ENCODE measurements at regions not wholly inside any gene's neighbourhood (a gene's known extent, or its start where the extent isn't known, plus 50 kb on each side); places are given as distances from the start of the nearest gene placed in this dataset.

DNA sequence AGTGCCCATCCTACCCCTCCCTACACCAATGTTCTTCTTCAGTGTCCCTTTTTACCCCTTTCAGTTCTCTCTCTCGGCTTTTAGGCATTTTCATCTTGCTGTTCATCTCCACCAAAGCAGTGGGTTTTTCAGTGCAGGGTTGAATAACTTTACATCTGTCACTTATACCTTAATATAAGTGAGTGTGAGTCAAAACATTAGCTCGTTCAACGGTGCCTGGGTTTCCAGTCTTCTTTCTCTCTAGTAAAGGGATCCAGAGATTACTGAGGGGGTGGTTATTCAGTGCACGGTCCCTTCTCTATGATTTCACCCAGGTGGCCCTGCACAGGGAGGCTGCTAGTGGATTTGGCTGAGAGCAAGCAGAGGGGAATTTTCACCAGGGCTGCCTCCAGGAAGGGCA is 210.6 kb upstream of the CDH5 start:
- DNase-seq (ENCODE audit: low read depth in 2 of 3, low spot score in 2 of 3): no peak

DNA sequence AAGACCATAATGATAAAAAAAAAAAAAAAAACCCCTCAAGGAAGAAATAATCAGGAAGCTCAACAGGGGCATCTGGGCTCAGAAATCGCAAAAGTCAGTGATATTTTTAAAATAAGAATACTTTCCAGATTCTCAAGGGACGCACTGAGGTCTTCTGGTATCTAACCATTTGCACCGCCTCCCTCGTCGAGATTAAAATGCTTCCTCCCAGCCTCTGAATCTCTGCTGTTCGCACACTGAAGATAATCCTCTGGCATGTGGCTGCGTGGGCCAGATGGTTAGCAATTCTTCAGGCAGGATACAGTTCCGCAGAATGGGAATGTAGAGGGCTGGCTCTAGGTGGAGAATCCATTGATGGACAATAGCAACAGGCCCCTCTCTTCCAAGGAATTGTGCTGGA is 211.7 kb upstream of the CDH5 start:
- no peak for DNase-seq (ENCODE audit: low read depth in 2 of 3, low spot score in 2 of 3)

DNA sequence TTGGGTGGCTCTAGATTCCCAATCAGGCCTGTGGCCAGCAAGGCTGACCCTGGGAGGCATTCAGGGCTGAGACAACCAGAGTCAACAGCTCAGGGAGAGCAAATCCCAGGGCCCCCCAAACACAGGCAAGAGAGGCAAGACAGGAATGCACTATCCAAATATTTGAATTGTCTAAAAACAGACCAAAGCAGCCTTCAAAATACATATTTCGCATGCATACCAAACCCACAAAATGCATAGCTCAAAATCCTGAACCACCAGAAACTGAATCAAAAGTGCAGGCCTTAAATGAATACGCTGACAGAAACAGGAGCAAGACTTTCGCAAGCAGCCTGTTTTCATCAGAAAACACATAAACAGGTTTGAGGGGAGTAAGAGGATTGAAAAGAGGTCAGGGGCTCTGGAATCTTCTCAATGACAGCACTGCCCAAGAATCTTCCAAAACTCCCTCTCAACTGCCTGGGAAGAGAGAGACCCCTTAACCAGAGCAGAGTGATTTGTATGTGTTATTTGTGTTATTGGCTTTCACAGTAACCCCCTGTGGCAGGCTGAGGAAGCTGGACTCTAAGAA is 213.6 kb upstream of the CDH5 start:
- DNase-seq (ENCODE audit: low read depth in 2 of 3, low spot score in 2 of 3): no peak

DNA sequence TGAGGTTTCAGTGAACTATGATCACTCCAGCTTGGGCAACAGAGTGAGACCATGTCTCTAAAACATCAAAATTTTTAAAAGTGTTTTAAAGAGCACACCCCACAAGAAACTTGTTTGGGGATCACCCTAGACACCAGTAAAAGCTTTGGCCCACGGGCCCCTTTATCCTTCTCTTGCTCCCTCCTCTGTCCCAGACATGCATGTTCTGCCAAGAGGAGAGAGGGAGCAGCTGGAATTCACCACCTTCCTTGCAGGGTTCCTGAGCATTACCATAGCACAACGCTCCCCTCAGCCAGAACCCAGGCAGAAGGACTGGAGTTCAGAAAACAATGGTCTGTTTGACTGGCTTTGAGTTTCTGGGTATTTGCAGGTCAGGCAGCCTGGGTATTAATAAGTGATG is 214.3 kb upstream of the CDH5 start:
- no peak for DNase-seq (ENCODE audit: low read depth in 2 of 3, low spot score in 2 of 3)

DNA sequence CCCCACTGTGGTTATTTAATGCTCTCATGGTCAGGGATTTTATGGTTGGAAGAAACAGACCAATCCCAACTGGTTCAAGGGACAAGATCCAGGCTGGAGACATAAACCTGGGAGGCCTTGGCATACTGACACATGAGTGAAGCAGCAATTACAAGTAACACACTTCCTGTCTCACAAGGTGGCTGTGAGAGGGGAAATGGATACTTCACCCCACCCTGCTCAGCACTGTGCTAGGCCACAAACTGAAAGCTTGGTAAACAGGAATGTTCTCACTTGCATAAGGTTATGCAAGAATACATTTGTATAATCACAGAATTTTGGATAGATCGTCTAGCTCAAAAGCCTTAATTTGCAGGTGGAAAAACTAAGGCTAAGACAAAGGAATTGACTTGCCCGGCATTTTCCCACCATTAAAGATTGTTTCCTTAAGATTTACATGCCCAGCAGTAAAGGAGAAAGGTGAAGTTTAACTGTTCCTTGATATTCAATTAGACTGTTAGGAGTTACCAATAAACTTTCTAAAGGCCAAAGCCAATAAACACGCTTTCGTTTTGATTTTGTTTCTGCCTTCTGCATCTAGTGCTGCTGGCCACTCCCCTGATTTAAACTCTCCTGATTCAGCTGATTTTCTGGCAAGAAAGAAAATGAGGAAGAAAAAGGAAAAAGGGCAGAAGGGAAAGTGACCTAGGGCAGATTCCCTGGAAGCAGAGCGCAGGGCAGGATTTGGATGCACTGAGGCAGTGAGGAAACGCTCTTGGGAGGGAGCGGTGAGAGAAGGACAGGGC is 215.6 kb upstream of the CDH5 start:
- peak in 2 of 3 donors; percentile 22 to 66 for DNase-seq (ENCODE audit: low read depth in 2 of 3, low spot score in 2 of 3)

DNA sequence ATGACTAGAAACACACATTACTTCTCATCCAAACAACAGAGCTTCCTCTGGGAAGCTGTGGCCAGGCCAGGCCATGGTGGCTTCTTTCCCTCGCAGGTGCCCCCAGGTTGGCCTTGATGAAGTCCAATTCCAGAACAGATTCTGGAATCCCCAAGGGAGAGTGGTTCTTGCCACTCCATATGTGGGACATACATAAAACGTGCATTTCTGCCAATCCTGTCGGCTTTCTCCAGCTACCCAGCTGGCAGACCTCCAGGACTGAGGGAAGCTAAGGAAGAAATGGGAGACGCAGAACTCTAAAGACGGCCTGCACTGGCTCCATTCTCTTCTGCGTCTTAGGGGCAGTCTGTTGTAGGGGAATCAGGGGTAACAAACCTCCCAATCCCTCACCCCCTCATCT is 219.2 kb upstream of the CDH5 start:
- no peak for DNase-seq (ENCODE audit: low read depth in 2 of 3, low spot score in 2 of 3)

DNA sequence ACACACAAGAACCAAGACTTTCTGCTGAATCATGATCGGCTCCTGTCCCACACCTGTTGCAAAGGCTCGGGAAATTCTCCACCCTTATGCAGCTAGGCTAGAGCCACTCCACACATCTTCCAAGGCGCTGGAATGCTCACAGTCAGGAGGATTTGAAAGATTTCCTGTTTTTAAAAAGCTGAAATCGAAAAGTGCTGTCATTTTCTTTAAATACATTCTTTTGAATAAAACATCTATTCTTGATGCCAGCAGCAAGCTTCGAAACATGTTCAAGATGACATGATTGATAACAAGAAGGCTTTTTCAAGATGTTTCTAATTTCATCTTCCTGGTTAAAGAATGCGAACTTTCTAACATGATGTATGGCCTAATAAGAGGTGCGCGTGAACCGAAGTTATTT is 219.7 kb upstream of the CDH5 start:
- DNase-seq (ENCODE audit: low read depth in 2 of 3, low spot score in 2 of 3): no peak

DNA sequence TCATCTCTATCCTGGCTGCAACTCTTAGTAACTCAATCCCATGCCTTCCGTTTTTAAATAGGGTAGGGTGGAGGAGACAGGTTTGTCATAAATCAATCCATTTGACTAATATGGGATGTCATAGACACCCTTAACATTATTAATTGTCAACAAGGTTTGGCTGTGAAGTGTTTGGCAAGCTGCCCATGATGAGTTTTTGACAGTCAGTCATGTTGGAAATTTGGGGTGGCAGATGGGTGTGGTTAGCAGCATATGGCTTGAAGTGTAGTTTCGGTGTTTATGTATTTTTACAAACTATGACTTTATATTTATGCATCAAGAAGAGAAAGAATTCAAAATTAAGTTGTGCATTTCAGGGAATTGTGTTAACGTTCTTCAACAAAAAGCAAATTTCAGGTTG is 221.8 kb upstream of the CDH5 start:
- DNase-seq (ENCODE audit: low read depth in 2 of 3, low spot score in 2 of 3): no peak

DNA sequence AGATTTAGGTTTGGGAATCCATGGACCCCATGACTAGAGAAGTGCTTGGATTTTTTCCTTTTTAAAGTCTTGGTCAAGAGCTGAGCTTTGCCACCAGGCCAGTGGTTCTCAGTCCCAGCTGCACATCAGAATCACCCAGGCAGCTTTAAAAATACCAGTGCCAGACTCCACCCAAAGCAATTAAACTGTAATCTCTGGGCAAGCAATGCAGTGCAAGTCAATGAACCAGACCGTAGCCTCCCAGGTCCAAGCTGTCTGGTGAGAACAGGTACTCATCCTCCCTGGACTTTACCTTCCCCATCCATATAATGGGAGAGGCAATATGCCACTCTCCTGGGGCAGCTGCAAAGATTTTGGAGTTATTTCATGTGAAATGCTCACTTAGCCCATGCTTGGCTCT is 223.1 kb upstream of the CDH5 start:
- DNase-seq (ENCODE audit: low read depth in 2 of 3, low spot score in 2 of 3): no peak

DNA sequence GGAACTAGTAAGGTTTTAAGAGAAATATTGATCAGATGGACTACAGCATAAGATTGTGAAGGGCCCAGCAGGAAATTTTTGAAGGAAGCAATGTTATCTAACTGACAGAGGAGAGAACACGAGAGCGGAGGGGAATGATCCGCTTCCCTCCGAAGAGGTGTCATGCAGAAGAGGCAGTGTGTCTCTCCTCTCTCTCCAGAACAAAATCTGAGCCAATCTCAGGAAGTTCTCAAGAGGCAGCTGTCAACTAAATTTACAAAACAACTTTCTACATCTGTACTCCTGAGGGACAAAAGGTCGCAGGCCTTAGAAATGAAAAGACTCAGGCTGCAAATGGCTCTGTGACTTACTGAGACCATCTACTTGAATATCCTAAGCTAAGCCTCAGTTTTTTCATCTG is 224.6 kb upstream of the CDH5 start:
- DNase-seq (ENCODE audit: low read depth in 2 of 3, low spot score in 2 of 3): no peak

DNA sequence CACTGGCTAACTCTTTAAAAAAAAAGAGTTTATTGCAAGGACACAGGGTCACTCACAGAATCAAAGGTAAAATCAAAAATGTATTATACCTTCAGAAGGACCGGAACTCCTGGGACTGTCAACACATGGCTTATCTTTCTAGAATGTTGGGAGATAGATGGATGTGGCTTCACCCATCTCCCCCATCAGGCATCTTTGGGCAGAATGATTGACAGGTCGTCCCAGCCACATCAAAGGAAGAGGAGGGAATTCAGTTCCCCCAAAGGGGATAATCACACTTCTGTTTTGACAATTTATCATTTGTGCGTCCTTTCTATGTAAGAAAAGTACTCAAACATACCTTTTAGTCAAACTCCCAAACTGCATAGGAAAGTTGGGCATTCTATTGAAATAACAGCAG is 228.6 kb upstream of the CDH5 start:
- DNase-seq (ENCODE audit: low read depth in 2 of 3, low spot score in 2 of 3): no peak

DNA sequence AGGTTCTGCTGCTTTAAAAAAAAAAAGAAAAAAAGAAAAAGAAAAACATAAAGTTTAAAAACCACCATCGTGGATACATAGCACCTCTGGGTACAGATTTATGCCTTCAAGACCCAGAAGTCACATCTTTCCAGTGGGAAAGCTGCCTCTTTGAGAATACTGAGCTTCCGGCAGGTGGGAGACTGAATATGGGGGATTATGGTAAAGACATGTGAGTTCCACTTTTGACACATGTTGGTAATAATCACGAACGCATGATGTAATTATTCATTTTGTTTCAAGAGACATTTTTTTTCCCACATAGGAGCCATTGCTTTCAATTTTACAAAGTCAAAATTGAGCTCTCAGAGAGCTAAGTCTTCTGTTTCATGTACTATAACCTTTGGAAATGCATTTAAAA is 229.7 kb upstream of the CDH5 start:
- no peak for DNase-seq (ENCODE audit: low read depth in 2 of 3, low spot score in 2 of 3)

DNA sequence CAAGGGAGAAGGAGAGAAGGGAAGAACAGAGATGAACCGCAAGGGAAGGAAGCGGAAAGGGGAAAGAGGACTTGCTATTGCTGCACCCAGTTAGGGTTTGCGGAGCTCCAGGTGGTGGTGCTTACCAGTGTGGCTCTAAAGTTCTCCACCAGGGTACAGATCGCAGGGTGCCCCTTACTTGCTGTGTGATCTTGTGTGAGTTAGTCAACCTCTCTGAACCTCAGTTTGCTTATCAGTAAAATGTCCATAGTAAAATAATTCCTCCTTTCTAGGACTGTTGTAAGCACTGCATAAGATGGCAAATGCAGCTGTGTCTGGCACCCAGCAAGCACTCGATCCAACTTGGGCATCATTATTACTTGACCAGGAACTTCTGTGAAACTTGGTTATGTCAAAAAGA is 230.7 kb upstream of the CDH5 start:
- DNase-seq (ENCODE audit: low read depth in 2 of 3, low spot score in 2 of 3): no peak

DNA sequence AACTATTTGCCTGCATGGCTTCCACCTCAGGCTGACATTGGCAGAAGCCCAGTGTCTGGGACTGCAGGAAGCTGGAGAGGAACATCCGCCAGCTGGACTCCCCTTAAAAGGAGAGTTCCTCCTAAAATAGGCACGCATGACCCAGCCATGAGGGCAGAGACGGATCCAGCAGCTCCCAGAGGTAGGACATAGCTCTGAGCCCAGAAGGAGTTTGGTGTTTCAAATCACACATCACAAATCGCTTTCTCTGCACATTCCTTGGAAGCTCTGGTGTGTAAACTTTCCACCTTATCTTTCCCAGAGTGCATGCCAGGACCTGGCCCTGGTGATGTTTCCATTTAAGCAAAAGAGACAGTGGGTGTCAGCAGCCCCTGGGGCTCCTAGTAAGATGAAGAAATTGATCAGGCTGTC is 231.1 kb upstream of the CDH5 start:
- no peak for DNase-seq (ENCODE audit: low read depth in 2 of 3, low spot score in 2 of 3)

DNA sequence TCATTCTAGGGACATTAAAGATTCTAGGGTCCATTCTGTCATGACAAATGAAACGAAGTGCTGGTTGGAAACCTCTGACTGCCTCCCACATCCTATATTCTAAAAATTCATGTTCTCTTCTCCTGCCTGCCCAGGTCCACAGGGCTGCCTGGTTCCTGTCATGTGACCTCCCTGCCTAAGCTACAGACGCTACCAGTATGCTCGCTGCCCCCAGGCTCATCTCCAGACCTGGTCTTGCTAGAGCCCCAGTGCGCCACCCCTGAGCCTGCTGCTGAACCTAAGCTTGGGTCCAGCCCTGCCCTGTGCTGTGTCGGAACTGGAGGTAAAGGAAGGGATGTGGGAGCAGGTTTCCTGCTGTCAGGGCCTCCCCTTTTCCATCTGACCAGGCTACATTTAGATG is 231.6 kb upstream of the CDH5 start:
- no peak for DNase-seq (ENCODE audit: low read depth in 2 of 3, low spot score in 2 of 3)

DNA sequence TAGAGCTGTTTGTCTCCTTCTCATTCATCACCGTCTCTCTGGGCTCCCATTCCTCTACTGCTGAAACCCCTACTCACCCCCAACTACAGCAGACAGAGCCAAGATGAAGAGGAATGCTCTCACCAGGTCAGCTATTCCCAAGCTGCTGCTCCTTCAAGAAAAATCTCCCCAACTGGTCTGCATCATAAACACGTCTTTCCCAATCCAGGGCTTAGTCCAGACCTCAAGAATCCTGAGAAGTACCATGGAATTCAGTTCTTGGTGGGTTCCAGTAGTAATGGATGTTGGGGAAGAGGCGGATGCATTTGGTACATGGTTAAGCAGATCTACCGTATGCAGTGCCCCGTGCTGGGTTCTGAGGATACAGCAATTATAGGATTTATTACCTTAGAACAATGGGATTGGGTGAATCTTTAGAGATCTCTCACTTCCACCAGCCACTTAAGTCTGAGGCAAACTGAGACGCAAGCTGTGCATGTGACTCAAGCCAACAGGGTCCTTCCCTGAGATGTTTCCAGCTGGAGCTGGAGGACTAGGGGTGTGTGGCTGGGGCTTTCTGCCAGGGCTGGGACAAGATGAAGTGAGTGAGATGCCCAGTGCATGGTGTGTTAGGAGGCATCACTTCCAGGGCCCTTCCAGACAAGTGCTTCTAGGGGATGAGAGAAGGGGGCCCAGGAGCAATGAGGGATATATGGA is 232.7 kb upstream of the CDH5 start:
- DNase-seq (ENCODE audit: low read depth in 2 of 3, low spot score in 2 of 3): no peak

DNA sequence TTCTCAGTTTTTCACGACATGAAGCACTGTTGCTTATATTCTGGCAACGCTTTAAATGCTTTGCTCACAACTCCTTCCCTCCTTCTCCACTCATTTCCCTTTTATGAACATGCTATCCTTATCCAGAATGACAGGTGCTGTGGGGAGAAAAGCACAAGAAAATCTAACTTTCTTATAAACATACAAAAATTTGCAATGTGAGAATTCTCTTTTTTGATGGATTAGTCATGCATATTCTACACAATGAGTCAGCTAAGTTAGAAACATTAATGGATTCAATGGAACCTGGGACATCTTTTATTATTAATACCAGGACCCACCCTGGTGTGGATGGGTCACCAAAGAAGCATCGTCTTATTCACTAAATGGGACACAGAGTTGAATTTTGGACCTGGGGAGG is 234.6 kb upstream of the CDH5 start:
- DNase-seq (ENCODE audit: low read depth in 2 of 3, low spot score in 2 of 3): no peak

DNA sequence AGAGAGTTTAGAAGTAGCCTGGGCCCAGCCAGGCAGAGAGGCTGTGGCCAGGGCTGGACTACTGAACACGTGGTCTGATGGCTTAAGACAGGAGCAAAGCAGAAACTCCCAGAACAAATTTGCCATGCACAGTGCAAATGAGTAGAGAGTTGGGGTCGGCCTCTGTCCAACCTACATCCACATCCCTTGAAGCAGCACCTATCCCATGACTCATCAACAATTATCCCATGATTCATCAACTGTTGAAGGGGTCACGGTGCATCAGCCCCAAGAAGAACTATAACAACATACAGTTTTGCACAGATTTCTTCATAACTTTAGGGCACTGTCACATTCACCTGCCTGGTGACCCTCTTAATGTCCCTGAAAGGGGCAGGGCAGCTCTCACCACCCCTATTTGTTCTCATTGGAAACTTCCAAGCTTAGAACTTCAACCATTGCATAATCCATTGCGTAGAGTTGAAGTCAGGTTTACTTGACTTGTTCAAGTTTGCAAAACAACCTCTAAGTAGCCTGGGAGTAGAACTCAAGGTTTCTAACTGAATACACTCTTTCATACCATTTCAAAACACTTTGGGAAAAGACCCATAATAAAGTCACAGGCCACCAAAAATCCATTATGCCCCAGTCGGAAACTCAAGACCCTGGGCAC is 235.2 kb upstream of the CDH5 start:
- no peak for DNase-seq (ENCODE audit: low read depth in 2 of 3, low spot score in 2 of 3)

DNA sequence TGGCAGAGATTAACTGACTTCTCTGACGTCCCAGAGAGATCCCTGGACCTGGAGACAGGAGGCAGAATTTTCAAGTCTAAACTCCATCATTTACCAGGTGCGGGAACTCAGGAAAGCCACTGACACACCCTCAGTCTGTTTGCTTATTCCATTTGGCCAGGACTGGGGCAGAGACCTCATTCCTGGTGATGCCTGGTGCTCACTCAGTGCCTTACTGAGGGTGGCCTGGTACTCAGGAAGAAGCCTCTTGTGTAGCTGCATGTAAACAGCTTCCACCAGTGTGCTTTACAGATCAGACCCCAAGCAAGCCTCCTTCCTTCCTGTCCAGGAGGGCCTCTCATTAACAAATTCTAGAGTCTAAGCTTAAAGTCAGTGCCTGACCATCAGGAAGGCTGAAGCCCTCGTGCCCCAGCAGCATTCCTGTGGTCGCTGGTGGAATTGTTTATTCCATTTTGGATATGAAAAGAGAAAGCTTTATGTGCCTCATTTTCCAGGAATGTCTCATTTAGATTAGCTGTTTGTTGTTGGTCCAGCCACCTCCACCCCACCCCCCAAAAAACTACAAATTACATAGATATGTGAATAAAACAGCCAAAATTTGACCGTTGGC is 236.1 kb upstream of the CDH5 start:
- no peak for DNase-seq (ENCODE audit: low read depth in 2 of 3, low spot score in 2 of 3)

DNA sequence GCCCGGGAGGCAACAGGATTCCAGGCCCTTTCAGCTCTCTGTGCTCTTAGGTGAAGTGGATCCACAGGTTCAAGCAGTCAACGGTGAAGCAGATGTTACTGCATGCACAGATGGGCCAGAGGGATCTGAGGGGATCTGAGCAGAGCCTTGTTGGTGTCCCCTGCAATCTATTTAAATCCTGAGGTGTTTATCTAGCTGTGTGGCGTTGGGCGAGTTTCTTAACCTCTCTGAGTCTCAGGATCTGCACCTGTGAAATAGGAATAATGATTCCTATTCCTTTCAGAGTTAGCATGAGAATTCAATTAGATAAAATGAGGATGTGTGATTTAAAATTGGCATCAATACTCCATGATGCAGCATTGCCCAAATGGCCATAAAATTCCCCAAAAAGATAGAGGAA is 237.3 kb upstream of the CDH5 start:
- DNase-seq (ENCODE audit: low read depth in 2 of 3, low spot score in 2 of 3): no peak

DNA sequence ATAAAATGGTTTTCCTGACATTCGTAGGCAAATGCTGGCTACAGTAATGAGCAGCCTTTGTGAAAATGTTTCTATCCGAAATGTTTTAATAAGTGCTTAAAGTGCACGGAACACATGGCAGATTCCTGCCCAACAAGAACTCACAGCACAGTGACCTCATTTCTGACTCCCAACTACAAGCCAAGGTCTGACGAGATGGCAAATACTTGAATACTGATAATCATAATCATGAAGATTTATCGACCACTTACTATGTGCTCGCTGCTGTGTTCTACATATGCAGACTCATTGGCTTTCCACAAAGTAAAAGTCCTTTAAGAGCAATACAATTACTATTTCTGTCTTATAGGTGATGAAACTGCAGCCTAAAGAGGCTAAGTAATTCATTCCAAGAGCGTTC is 238.1 kb upstream of the CDH5 start:
- no peak for DNase-seq (ENCODE audit: low read depth in 2 of 3, low spot score in 2 of 3)

All from hematopoietic multipotent progenitor cell (in vitro differentiated cells).